HEK293T (cell line): ENCODE measurements at regions not wholly inside any gene's neighbourhood (a gene's known extent, or its start where the extent isn't known, plus 50 kb on each side); places are given as distances from the start of the nearest gene placed in this dataset.

ENCODE experiments used
- CTBP1 ChIP-seq: fragments of 450-650 bp; IDR thresholded peaks from 2 replicates; pipeline ENCODE4 v1.6.1; 2016; ENCODE audit warnings: borderline replicate concordance
- ELF4 ChIP-seq: fragments of 450-650 bp; IDR thresholded peaks from 2 replicates; pipeline ENCODE4 v1.6.1; 2017; ENCODE audit warnings: antibody characterized with exemption
- FOXA1 ChIP-seq: fragments of 450-650 bp; IDR thresholded peaks from 2 replicates; pipeline ENCODE4 v1.6.1; 2016; ENCODE audit warnings: mild to moderate bottlenecking
- FOXM1 ChIP-seq: fragments of 450-650 bp; IDR thresholded peaks from 2 replicates; pipeline ENCODE4 v1.6.1; 2017; ENCODE audit warnings: mild to moderate bottlenecking, borderline replicate concordance
- HDGF ChIP-seq: fragments of 450-650 bp; IDR thresholded peaks from 2 replicates; pipeline ENCODE4 v1.6.1; 2017; ENCODE audit warnings: antibody characterized with exemption, borderline replicate concordance
- NFRKB ChIP-seq: fragments of 450-650 bp; IDR thresholded peaks from 2 replicates; pipeline ENCODE4 v1.6.1; 2016; ENCODE audit warnings: mild to moderate bottlenecking, moderate library complexity
- SP1 ChIP-seq: fragments of 450-650 bp; IDR thresholded peaks from 2 replicates; pipeline ENCODE4 v1.6.1; 2017
- TARDBP ChIP-seq: fragments of 450-650 bp; IDR thresholded peaks from 2 replicates; pipeline ENCODE4 v1.6.1; 2016
- ZNF384 ChIP-seq: fragments of 450-650 bp; IDR thresholded peaks from 2 replicates; pipeline ENCODE4 v1.6.1; 2016

- TF ChIP-seq ELF4 (no peak), HDGF (no peak), TARDBP (no peak), NFRKB (no peak), SP1 (no peak), FOXA1 (no peak), ZNF384 (no peak), FOXM1 (no peak), CTBP1 (no peak)
These were observed 237.5 kb upstream of the ESRRG start for GRCh38 chr1:216960716-216961115.
